HG03045 (cell line): ENCODE measurements at regions not wholly inside any gene's neighbourhood (a gene's known extent, or its start where the extent isn't known, plus 50 kb on each side); places are given as distances from the start of the nearest gene placed in this dataset.

Experiments used
- ATAC-seq: cut with Tn5 transposase; IDR thresholded peaks from one replicate; pipeline ENCODE4 v1.9.1; 2021; ENCODE audit warnings: mild to moderate bottlenecking, moderate library complexity; ENCODE audit not compliant: unreplicated experiment

- no peak for ATAC-seq
Observed at GRCh38 chr14:38904959-38905358, 198.1 kb downstream of the SEC23A start.

- ATAC-seq: no peak
Observed at GRCh38 chr14:38901791-38902190, 201.2 kb downstream of the SEC23A start.

- no peak for ATAC-seq
Observed at GRCh38 chr14:38900887-38901286, 202.1 kb downstream of the SEC23A start.

GRCh38 chr14:38887696-38888095 lies 215.3 kb downstream of the SEC23A start:
- no peak for ATAC-seq

- no peak for ATAC-seq
Observed at GRCh38 chr14:38884109-38884508, 218.9 kb downstream of the SEC23A start.

- ATAC-seq: no peak
Observed at GRCh38 chr14:38883127-38883526, 219.9 kb downstream of the SEC23A start.

- no peak for ATAC-seq
Observed at GRCh38 chr14:38882533-38882932, 220.5 kb downstream of the SEC23A start.

GRCh38 chr14:38880643-38881524 lies 222.2 kb downstream of the SEC23A start:
- no peak for ATAC-seq

GRCh38 chr14:38877744-38878388 lies 225.2 kb downstream of the SEC23A start:
- no peak for ATAC-seq

GRCh38 chr14:38874721-38875120 lies 228.3 kb downstream of the SEC23A start:
- no peak for ATAC-seq

GRCh38 chr14:38873941-38874612 lies 229.0 kb downstream of the SEC23A start:
- ATAC-seq: no peak

GRCh38 chr14:38870296-38870836 lies 232.7 kb downstream of the SEC23A start:
- no peak for ATAC-seq

- no peak for ATAC-seq
Observed at GRCh38 chr14:38868399-38869290, 234.4 kb downstream of the SEC23A start.

GRCh38 chr14:38867561-38868150 lies 235.4 kb downstream of the SEC23A start:
- peak; percentile 86 for ATAC-seq

- no peak for ATAC-seq
Observed at GRCh38 chr14:38866461-38866860, 236.6 kb downstream of the SEC23A start.

GRCh38 chr14:38862366-38862765 lies 240.7 kb downstream of the SEC23A start:
- no peak for ATAC-seq

GRCh38 chr14:38860530-38860929 lies 242.5 kb downstream of the SEC23A start:
- ATAC-seq: no peak

GRCh38 chr14:38856798-38857197 lies 246.2 kb downstream of the SEC23A start:
- no peak for ATAC-seq

GRCh38 chr14:38855513-38855912 lies 247.5 kb downstream of the SEC23A start:
- ATAC-seq: no peak

- ATAC-seq: no peak
Observed at GRCh38 chr14:38851111-38851510, 251.9 kb downstream of the SEC23A start.
